ENCODE measurements at regions not wholly inside any gene's neighbourhood (a gene's known extent, or its start where the extent isn't known, plus 50 kb on each side); places are given as distances from the start of the nearest gene placed in this dataset.
"Not testable (repeated sequence)": the region's sequence is repeated elsewhere in the genome, so short reads cannot be mapped to it uniquely, and the experiment has no call there.

GRCh38 chr3:4251412-4251811 lies 51.8 kb upstream of the SETMAR start:
- H3K27ac ChIP-seq = no peak overlapping the region
- ATAC-seq (no peak), DNase-seq (no peak)
- H3K9me3 ChIP-seq = no peaks in the 10 kb centered on the region
- no peaks in the 10 kb centered on the region for H3K36me3 ChIP-seq (replicated peaks in 1 of 2; ENCODE audit: insufficient read depth in 1 of 2, low read depth in 2 of 2)
- intact Hi-C loops (cut with DNase I) = no loop called here
- TF ChIP-seq CTCF (IDR thresholded peaks at IDR 0.05) = no peak
- no peak for TF ChIP-seq POLR2A (IDR thresholded peaks at IDR 0.05)
- no peaks in the 10 kb centered on the region for H3K27me3 ChIP-seq
- H3K4me3 ChIP-seq = no peak overlapping the region
- no peaks in the 10 kb centered on the region for H3K4me1 ChIP-seq

- intact Hi-C loops (cut with DNase I) = not testable (repeated sequence)
These were observed 49.9 kb upstream of the SETMAR start for GRCh38 chr3:4253072-4253832.

More at GRCh38 chr3:4253072-4253832, 49.9 kb upstream of the SETMAR start:
- WGBS, 2 donors = 84 to 93% methylated on average over 19 to 24 of the region's 26 CpGs
- not testable (repeated sequence) for DNase-seq; H3K9me3 ChIP-seq; H3K4me3 ChIP-seq; H3K4me1 ChIP-seq; ATAC-seq; H3K27me3 ChIP-seq; H3K27ac ChIP-seq; H3K36me3 ChIP-seq (replicated peaks in 1 of 2; ENCODE audit: insufficient read depth in 1 of 2, low read depth in 2 of 2)

Measured in body of pancreas (tissue), 4 donors.